ENCODE measurements at regions not wholly inside any gene's neighbourhood (a gene's known extent, or its start where the extent isn't known, plus 50 kb on each side); places are given as distances from the start of the nearest gene placed in this dataset.

DNA sequence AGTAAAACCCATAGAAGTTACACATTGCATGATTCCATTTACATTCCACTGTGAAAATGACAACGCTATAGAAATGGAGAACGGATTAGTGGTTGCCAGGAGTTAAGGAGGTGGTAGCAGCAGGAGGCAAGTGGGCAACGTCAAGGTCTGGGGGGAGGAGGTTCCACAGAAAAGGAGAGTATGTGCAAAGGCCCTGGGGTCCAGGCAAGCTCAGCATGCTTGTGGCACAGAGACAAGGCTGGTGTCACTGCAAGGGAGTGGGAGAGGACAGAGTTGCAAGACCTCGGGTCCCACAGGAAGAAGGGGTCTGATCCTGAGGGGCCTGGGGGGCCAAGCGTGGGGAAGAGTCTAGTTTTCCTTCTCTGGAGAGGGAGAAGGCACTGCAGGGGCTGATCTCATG, 240.8 kb downstream of the MN1 start:
- Mint-ChIP-seq H3K9me3 (peaks cover 0 to 4% (median 0%) of the 10 kb centered on the region in 8 donors), H3K27ac (no peak overlapping the region), H3K36me3 (no peaks in the 10 kb centered on the region), H3K4me3 (no peak overlapping the region), H3K4me1 (no peaks in the 10 kb centered on the region), H3K27me3 (peaks cover 0 to 4% of the 10 kb centered on the region in 2 donors)
- no peaks in the 10 kb centered on the region for H3K36me3 ChIP-seq (ENCODE audit: insufficient read depth, low read length)
- no peaks in the 10 kb centered on the region for H3K27me3 ChIP-seq (ENCODE audit: insufficient read depth, low read length)
- no peak overlapping the region for H3K27ac ChIP-seq (ENCODE audit: low read depth, low read length)
- H3K4me1 ChIP-seq (ENCODE audit: insufficient read depth, low read length) = no peaks in the 10 kb centered on the region
- DNase-seq = no peak
- no peak overlapping the region for H3K4me3 ChIP-seq (ENCODE audit: low read length in 2 of 2)
- CTCF ChIA-PET (ENCODE audit: partially characterized antibody) = no interaction called here
- intact Hi-C loops (cut with micrococcal nuclease) = no loop called here
- H3K9me3 ChIP-seq (ENCODE audit: control insufficient read depth in 1 of 2, low read length in 2 of 2) = no peaks in the 10 kb centered on the region
- POLR2A ChIA-PET (ENCODE audit: partially characterized antibody) = no interaction called here

DNA sequence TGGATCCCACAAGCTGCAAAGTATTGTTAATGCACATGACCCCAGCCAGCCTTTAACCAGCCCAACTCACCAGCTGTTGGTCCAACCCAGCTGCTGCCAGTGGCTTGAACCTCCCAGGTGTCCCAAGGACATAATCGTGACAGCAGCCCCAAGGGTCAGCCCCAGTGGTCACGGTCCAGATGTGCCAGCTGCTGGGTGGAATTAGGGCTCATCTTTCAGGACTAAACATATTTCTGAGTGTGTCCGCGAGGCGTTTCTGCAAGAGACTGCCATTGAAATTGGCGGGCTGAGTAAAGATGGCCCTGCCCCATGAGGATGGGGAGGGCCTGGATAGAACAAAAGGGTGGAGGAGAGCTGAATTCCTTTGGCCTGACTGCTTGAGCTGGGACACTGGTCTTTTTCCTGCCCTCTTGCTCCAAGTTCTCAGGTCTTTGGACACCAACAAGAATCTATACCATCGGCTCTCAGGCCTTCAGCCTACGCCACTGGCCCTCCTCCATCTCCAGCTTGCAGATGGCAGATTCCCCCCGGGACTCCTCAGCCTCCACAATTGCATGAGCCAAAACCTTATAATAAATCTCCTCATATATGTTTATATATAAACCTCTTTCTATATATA, 240.2 kb downstream of the MN1 start:
- H3K27ac ChIP-seq (ENCODE audit: low read depth, low read length) = no peak overlapping the region
- no peaks in the 10 kb centered on the region for H3K36me3 ChIP-seq (ENCODE audit: insufficient read depth, low read length)
- Mint-ChIP-seq H3K27ac (no peak overlapping the region), H3K4me1 (no peaks in the 10 kb centered on the region), H3K36me3 (no peaks in the 10 kb centered on the region), H3K27me3 (peaks cover 0 to 4% of the 10 kb centered on the region in 2 donors), H3K4me3 (no peak overlapping the region), H3K9me3 (peaks cover 0 to 4% (median 0%) of the 10 kb centered on the region in 8 donors)
- DNase-seq = no peak
- no peaks in the 10 kb centered on the region for H3K9me3 ChIP-seq (ENCODE audit: control insufficient read depth in 1 of 2, low read length in 2 of 2)
- no peaks in the 10 kb centered on the region for H3K27me3 ChIP-seq (ENCODE audit: insufficient read depth, low read length)
- ChIA-PET CTCF (ENCODE audit: partially characterized antibody) (no interaction called here), POLR2A (ENCODE audit: partially characterized antibody) (no interaction called here)
- intact Hi-C loops (cut with micrococcal nuclease) = no loop called here
- no peak overlapping the region for H3K4me3 ChIP-seq (ENCODE audit: low read length in 2 of 2)
- no peaks in the 10 kb centered on the region for H3K4me1 ChIP-seq (ENCODE audit: insufficient read depth, low read length)

DNA sequence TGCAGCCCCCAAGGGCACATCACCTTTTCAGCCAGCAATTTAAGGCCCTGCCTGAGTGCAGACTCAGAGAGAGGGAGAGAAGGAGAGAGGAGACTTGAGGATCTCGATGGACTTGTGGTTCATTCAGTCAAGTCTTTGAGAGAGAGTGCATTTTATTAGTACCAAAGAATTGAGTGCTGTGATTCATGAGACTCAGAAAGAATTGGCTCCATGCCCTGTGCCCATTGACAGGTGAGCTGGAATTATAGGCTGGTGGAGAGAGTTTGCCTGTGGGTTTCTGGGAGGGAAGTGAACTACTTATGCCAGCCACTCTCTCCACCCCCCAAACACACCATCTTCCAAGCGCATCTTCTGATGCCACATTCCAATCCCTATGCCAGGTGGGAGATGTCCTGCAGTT, 236.8 kb downstream of the MN1 start:
- no peaks in the 10 kb centered on the region for H3K4me1 ChIP-seq (ENCODE audit: insufficient read depth, low read length)
- no peaks in the 10 kb centered on the region for H3K9me3 ChIP-seq (ENCODE audit: control insufficient read depth in 1 of 2, low read length in 2 of 2)
- H3K27ac Mint-ChIP-seq = no peak overlapping the region
- H3K27ac ChIP-seq (ENCODE audit: low read depth, low read length) = no peak overlapping the region
- no peak overlapping the region for H3K4me3 ChIP-seq (ENCODE audit: low read length in 2 of 2)
- H3K4me3 Mint-ChIP-seq = no peak overlapping the region
- H3K4me1 Mint-ChIP-seq = no peaks in the 10 kb centered on the region
- peaks cover 0 to 4% (median 0%) of the 10 kb centered on the region in 8 donors for H3K9me3 Mint-ChIP-seq
- intact Hi-C loops (cut with micrococcal nuclease) = no loop called here
- ChIA-PET CTCF (ENCODE audit: partially characterized antibody) (no interaction called here), POLR2A (ENCODE audit: partially characterized antibody) (no interaction called here)
- H3K27me3 ChIP-seq (ENCODE audit: insufficient read depth, low read length) = no peaks in the 10 kb centered on the region
- no peaks in the 10 kb centered on the region for H3K36me3 ChIP-seq (ENCODE audit: insufficient read depth, low read length)
- no peak for DNase-seq
- H3K36me3 Mint-ChIP-seq = no peaks in the 10 kb centered on the region
- H3K27me3 Mint-ChIP-seq = peaks cover 0 to 4% of the 10 kb centered on the region in 2 donors

DNA sequence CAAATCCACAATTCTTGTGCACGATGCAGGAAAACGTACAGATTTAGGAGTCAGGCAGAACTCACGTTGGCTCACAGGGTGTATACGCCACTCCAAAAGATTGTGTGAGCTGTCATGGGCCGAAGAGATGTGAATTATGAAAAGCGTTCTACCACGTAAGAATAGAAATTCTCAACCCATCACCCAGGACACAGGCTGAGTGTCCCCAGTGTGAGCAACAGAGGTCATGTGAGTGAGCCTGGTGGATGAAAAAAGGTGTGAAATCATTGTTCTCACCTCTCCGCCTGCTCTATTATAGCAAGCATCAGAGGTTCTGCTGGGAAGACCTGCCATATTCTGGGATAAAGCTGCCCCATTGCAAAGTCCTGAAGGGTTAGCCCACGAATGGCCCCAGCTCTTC, 235.0 kb downstream of the MN1 start:
- Mint-ChIP-seq H3K27ac (no peak overlapping the region), H3K4me1 (no peaks in the 10 kb centered on the region), H3K4me3 (no peak overlapping the region), H3K9me3 (peaks cover 0 to 7% (median 3%) of the 10 kb centered on the region in 8 donors), H3K27me3 (peaks cover 2 to 4% of the 10 kb centered on the region in 2 donors), H3K36me3 (no peaks in the 10 kb centered on the region)
- H3K36me3 ChIP-seq (ENCODE audit: insufficient read depth, low read length) = no peaks in the 10 kb centered on the region
- intact Hi-C loops (cut with micrococcal nuclease) = no loop called here
- no peak for DNase-seq
- no peak overlapping the region for H3K27ac ChIP-seq (ENCODE audit: low read depth, low read length)
- no peaks in the 10 kb centered on the region for H3K4me1 ChIP-seq (ENCODE audit: insufficient read depth, low read length)
- ChIA-PET POLR2A (ENCODE audit: partially characterized antibody) (no interaction called here), CTCF (ENCODE audit: partially characterized antibody) (no interaction called here)
- H3K4me3 ChIP-seq (ENCODE audit: low read length in 2 of 2) = no peak overlapping the region
- no peaks in the 10 kb centered on the region for H3K9me3 ChIP-seq (ENCODE audit: control insufficient read depth in 1 of 2, low read length in 2 of 2)
- no peaks in the 10 kb centered on the region for H3K27me3 ChIP-seq (ENCODE audit: insufficient read depth, low read length)

DNA sequence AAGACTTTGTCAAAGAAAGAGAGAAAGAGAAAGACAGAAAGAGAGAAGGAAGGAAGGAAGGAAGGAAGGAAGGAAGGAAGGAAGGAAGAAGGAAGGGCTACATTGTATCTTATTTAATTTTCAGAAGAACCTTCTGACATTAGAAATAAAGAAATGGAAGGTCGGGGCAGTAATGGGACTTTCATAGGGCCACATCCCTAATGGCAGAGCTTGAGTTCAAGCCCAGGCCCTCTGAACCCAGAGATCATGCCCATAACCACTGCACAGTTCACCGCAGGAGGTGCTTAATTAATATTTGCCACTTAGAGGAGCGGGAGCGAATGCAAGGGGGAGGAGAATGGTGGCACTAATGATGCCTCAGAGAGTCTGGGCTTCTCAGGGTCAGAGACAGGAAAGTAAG, 233.3 kb downstream of the MN1 start:
- Histone ChIP-seq H3K4me1 (ENCODE audit: insufficient read depth, low read length) (no peaks in the 10 kb centered on the region), H3K27ac (ENCODE audit: low read depth, low read length) (no peak overlapping the region), H3K27me3 (ENCODE audit: insufficient read depth, low read length) (no peaks in the 10 kb centered on the region), H3K9me3 (ENCODE audit: control insufficient read depth in 1 of 2, low read length in 2 of 2) (no peaks in the 10 kb centered on the region), H3K4me3 (ENCODE audit: low read length in 2 of 2) (no peak overlapping the region), H3K36me3 (ENCODE audit: insufficient read depth, low read length) (no peaks in the 10 kb centered on the region)
- DNase-seq = no peak
- intact Hi-C loops (cut with micrococcal nuclease) = no loop called here
- H3K9me3 Mint-ChIP-seq = peaks cover 0 to 14% (median 6%) of the 10 kb centered on the region in 8 donors
- H3K36me3 Mint-ChIP-seq = no peaks in the 10 kb centered on the region
- no peaks in the 10 kb centered on the region for H3K4me1 Mint-ChIP-seq
- H3K4me3 Mint-ChIP-seq = no peak overlapping the region
- no peak overlapping the region for H3K27ac Mint-ChIP-seq
- H3K27me3 Mint-ChIP-seq = peaks cover 2 to 4% of the 10 kb centered on the region in 2 donors
- POLR2A ChIA-PET (ENCODE audit: partially characterized antibody) = no interaction called here
- CTCF ChIA-PET (ENCODE audit: partially characterized antibody) = no interaction called here

DNA sequence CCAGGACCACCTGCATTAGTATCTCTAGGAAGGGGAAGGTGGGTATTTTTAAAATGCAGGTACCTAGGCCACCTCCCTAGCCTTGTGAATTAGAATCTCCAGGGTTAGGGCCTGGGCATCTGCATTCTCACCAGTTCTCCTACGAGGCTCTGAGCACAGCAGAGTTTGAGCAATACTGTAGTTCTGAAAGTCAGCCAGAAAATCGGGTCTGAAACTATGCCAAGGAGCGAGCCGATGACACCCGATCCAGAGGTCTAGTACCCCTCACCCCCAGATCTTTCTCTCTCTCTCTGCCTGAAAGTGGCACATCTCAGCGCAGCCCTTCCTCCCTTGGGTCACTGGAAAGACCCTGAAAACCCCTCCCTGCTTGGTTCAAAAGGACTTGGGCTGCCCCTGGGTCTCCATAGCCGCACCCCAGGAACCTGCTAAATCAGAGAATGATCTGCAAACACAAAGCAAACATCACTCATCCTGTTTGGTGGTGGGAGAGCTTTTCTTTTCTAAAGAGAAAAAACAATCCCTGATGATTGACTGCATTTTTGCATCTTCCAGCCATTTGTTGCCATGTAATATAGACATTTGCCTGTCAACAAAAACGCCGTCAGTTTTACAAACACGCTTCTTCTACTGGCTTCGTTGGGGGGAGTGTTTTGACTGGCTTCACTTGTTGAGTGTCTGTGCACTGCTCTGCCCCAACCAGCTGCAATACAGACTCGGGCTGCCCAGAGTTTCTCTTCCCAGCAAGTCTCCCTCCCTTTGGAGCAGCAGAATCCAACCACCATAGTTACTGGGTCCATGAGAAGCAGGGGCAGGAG, 229.9 kb downstream of the MN1 start:
- Mint-ChIP-seq H3K27ac (no peak overlapping the region), H3K27me3 (peaks cover 0 to 10% of the 10 kb centered on the region in 2 donors), H3K36me3 (no peaks in the 10 kb centered on the region), H3K4me1 (no peaks in the 10 kb centered on the region), H3K4me3 (no peak overlapping the region), H3K9me3 (peaks cover 0 to 14% (median 7%) of the 10 kb centered on the region in 8 donors)
- Histone ChIP-seq H3K36me3 (ENCODE audit: insufficient read depth, low read length) (no peaks in the 10 kb centered on the region), H3K9me3 (ENCODE audit: control insufficient read depth in 1 of 2, low read length in 2 of 2) (no peaks in the 10 kb centered on the region), H3K4me3 (ENCODE audit: low read length in 2 of 2) (no peak overlapping the region), H3K27me3 (ENCODE audit: insufficient read depth, low read length) (no peaks in the 10 kb centered on the region), H3K4me1 (ENCODE audit: insufficient read depth, low read length) (no peaks in the 10 kb centered on the region), H3K27ac (ENCODE audit: low read depth, low read length) (no peak overlapping the region)
- CTCF ChIA-PET (ENCODE audit: partially characterized antibody) = no interaction called here
- no peak for DNase-seq
- intact Hi-C loops (cut with micrococcal nuclease) = no loop called here
- POLR2A ChIA-PET (ENCODE audit: partially characterized antibody) = no interaction called here

DNA sequence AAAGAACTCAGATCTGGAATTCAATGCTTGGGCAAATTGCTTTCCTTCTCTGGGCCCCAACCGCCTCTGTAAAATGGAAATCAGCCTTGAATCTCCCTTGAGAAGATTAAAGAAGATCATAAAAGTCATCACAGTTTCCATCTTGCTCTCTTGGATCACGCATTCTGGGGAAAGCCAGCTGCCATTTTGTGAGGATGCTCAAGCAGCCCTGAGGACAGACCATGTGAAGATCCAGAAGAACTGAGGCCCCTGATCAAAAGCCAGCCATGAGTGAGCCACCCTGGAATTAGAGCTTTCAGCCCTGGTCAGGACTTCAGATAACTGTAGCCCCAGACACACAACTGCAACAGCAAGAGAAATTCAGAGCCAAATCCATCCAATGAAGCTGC, 229.3 kb downstream of the MN1 start:
- intact Hi-C loops (cut with micrococcal nuclease) = no loop called here
- no peak overlapping the region for H3K27ac Mint-ChIP-seq

More for the DNA sequence above, 229.3 kb downstream of the MN1 start:
- Histone ChIP-seq H3K9me3 (ENCODE audit: control insufficient read depth in 1 of 2, low read length in 2 of 2) (no peaks in the 10 kb centered on the region), H3K27ac (ENCODE audit: low read depth, low read length) (no peak overlapping the region), H3K4me3 (ENCODE audit: low read length in 2 of 2) (no peak overlapping the region), H3K27me3 (ENCODE audit: insufficient read depth, low read length) (no peaks in the 10 kb centered on the region), H3K36me3 (ENCODE audit: insufficient read depth, low read length) (no peaks in the 10 kb centered on the region), H3K4me1 (ENCODE audit: insufficient read depth, low read length) (no peaks in the 10 kb centered on the region)
- Mint-ChIP-seq H3K9me3 (peaks cover 0 to 14% (median 7%) of the 10 kb centered on the region in 8 donors), H3K36me3 (no peaks in the 10 kb centered on the region), H3K4me1 (no peaks in the 10 kb centered on the region), H3K27me3 (peaks cover 0 to 10% of the 10 kb centered on the region in 2 donors), H3K4me3 (no peak overlapping the region)
- ChIA-PET CTCF (ENCODE audit: partially characterized antibody) (no interaction called here), POLR2A (ENCODE audit: partially characterized antibody) (no interaction called here)
- DNase-seq = no peak

Data from CD4-positive, alpha-beta memory T cell (primary cell).